ENCODE measurements at regions not wholly inside any gene's neighbourhood (a gene's known extent, or its start where the extent isn't known, plus 50 kb on each side); places are given as distances from the start of the nearest gene placed in this dataset.

- DNase-seq (ENCODE audit: extremely low read depth in 1 of 11, low read depth in 9 of 11, low spot score in 4 of 11) = no peak
Measured at GRCh38 chr5:165574100-165574499, 2068.7 kb downstream of the MAT2B start.

DNA sequence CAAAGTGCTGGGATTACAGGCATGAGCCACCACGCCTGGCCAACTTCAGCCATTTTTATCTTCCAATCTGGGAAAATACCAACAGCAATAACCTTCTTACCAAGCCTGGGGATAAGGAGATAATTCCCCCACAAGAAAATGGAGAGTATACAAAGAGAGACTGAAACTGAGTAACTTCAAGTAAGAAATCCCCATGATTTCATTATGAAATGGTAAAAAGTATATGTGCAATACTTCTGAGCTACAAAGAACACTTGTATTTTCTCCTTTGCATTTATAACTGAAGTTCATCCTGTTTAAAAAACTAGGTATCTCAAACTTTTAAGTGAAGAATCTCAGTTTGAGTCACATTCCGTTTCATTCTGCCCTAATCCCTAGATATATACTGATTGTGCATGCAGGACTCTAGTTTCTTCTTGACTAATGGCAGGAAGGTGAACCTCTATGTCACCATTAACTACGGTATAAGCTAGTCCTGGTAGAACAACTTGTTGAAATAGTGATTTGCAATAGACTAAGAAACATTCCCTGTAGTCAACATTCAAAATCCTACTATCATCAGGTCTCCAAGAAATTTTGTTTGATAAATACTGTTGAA lies 2071.4 kb downstream of the MAT2B start:
- no peak for DNase-seq (ENCODE audit: extremely low read depth in 1 of 11, low read depth in 9 of 11, low spot score in 4 of 11)

DNA sequence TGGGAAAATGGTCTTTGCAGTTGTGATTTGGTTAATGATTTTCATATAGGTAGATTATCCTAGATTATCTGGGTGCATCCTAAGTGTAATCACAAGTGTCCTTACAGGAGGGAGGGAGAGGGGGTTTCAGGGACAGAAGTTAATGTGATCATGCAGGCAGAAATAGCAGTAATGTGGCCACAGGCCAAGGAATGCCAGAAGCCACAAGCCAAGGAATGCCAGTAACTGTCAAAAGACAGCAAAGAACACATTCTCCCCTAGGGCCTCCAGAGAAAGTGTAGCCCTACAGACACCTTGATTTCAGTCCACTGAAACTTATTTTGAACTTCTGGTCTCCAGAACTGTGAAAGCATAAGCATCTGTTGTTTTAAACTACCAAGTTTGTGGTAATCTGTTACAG lies 2074.5 kb downstream of the MAT2B start:
- DNase-seq (ENCODE audit: extremely low read depth in 1 of 11, low read depth in 9 of 11, low spot score in 4 of 11) = no peak

DNA sequence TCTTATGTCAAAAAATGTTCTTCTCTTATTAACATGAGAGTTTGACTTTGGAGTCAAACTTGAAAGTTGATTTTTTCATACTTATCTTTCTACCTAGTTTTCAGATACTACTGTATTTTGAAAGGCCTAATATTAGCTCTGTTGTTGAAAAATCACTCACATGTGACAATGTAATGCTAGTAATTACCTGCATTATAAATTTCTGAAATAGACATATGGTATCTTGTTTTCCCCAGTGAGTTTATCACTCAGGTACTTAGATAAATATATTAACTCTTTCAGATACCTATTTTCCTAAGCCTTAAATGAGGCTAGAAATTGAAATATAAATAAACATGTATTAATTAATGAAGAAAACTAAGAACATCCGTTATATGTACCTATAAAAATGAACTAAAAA lies 2089.3 kb downstream of the MAT2B start:
- DNase-seq (ENCODE audit: extremely low read depth in 1 of 11, low read depth in 9 of 11, low spot score in 4 of 11) = no peak

DNA sequence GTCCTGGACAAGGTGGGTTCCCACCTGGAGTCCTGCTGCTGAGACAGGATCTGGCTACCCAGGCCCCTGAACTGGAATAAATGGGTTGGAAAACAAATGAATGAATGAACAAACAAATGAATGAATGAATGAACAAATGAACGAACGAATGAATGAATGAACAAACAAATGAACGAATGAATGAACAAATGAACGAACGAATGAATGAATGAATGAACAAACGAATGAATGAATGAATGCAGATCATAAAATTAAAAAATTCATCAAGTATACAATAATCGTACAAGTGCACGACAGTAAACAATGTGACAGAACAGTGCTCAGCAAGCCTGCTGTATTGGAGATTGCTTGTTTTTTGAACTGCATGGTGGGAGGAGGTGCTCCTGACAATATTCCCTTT lies 2097.1 kb downstream of the MAT2B start:
- DNase-seq (ENCODE audit: extremely low read depth in 1 of 11, low read depth in 9 of 11, low spot score in 4 of 11) = no peak

DNA sequence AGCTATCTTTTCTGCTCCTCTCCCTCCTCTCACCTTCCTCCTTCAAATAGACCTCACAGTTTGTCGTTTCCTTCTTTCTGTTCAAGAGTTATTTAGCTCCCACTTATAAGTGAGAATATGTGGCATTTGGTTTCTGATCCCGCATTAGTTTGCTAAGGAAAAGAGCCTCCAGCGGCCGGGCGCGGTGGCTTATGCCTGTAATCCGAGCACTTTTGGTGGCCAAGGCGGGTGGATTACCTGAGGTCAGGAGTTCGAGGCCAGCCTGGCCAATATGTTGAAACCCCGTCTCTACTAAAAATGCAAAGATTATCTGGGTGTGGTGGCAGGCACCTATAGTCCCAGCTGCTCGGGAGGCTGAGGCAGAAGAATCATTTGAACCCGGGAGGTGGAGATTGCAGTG lies 2101.6 kb downstream of the MAT2B start:
- DNase-seq (ENCODE audit: extremely low read depth in 1 of 11, low read depth in 9 of 11, low spot score in 4 of 11) = no peak

DNA sequence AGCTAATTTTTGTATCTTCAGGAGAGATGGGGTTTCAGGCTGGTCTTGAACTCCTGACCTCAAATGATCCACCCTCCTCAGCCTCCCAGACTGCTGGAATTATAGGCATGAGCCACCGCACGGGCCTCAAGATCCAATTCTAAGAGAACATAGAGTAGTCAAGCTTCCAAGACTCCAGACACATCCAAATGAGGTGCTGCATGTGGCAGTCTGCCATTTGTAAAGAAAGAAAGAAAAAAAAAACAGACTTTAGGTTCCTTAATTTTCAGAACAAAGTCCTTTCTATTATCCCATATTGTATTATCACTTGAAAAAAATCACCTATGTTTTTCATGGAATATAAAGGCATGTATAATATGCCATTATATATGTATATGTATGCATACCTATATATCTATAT lies 2104.5 kb downstream of the MAT2B start:
- DNase-seq (ENCODE audit: extremely low read depth in 1 of 11, low read depth in 9 of 11, low spot score in 4 of 11) = no peak

DNA sequence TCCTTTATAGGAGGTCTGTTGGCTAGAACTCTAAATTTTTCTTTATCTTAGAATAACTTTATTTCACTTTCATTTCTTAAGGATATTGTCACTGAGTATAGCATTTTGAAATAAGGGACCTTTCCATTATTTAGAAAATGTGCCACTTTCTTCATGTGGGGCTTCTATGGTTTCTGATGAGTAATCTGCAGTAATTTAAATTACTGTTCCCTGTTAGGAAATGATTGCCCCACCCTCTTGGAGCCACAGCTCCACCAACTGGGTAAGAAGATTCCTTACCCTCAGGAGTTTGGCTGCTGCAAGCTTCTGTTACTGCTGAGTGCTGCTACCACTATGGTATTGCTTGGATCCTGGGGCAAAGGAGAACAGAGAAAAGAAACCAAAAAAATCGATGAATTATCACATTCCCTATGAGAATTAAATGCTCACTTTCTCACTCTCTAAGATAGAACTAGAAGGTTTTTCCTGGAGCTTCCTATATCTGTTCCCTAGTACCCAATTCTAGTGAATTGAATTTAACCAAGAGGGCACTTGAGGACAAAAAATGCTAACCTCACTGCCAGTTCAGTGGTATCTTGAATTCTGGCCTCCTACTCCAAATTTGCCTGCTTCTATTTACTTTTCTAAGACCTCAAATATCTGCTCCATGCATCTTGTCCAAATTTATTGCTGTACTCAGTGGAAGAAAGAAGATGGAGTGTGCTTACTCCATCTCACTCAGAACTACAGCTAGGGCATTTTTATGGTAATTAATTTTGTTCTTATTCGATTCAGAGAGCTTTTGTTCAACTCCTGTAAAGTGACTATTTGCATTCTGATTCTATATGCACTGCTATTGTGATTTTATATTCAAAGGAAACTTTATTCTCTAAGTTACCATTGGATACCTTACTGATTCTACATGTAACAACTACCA lies 2111.3 kb downstream of the MAT2B start:
- no peak for DNase-seq (ENCODE audit: extremely low read depth in 1 of 11, low read depth in 9 of 11, low spot score in 4 of 11)

DNA sequence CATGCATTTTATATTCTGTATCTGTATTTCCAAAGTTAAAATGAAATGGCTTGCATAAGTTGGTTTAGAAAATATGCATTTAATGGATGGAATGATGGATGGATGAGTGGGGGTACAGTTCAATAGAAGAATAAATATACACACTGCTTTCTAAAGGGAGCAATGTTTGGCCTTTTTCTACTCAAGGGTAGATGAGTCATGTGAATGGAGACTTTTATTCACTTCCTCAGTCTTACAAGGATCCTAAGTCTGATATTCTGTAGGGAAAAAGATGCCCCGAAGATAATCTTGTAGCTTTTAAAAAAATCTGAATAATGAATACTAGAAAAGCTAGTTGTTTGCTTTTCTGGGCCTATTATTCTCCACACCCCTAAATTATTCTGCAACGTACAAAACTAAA lies 2112.1 kb downstream of the MAT2B start:
- DNase-seq (ENCODE audit: extremely low read depth in 1 of 11, low read depth in 9 of 11, low spot score in 4 of 11) = no peak

DNA sequence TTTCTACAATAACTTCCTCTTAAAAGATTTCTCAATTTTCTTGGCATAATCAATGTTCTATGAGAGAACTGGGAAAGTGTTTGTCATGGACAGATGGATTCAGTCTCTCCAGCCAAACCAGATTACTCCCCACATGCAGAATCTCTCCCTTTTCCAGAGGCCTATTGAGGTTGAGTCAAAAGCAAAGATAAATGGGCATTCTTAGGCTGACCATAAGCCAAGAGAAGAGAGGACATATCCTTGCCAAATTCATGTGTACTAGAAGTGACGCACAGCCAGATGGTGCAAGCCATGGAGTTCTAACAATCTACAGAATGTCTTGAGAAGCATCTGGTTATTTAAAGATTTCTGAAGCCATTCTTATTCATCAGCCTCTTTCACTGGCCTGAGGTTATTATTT lies 2115.0 kb downstream of the MAT2B start:
- DNase-seq (ENCODE audit: extremely low read depth in 1 of 11, low read depth in 9 of 11, low spot score in 4 of 11) = no peak

DNA sequence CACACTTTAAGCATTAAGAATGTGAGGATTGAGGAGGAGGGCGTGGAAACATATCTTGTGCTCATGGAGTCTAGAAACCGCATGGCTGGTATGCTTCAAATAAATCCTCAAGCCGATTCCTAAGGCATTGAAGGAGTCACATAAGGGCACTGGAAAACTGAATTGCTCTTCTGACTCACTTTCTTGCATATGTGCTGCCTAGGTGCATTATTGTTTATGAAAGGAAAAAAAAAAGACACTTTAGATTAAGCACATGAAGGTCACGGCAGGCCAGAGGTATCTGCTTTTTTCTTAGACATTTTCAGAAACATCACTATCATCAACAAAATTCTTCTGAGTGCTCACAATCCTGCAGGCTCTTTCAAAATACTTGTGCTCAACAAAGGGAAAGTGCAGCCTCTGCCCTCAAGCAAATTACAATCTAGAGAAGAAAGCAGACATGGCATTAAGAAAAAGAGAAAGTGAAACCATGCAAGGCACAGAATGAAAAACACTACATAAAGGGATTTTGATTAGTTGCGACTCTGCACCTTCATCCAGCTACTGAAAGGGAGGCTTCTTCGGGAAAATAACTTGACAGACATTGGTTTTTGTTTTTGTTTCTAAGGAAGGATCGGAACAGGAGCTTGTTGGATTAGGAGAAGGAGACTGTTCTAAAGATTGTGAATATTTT lies 2117.6 kb downstream of the MAT2B start:
- no peak for DNase-seq (ENCODE audit: extremely low read depth in 1 of 11, low read depth in 9 of 11, low spot score in 4 of 11)

- DNase-seq (ENCODE audit: extremely low read depth in 1 of 11, low read depth in 9 of 11, low spot score in 4 of 11) = no peak
Measured at GRCh38 chr5:165624166-165624946, 2118.9 kb downstream of the MAT2B start.

- DNase-seq (ENCODE audit: extremely low read depth in 1 of 11, low read depth in 9 of 11, low spot score in 4 of 11) = no peak
Measured at GRCh38 chr5:165626161-165626560, 2120.7 kb downstream of the MAT2B start.

DNA sequence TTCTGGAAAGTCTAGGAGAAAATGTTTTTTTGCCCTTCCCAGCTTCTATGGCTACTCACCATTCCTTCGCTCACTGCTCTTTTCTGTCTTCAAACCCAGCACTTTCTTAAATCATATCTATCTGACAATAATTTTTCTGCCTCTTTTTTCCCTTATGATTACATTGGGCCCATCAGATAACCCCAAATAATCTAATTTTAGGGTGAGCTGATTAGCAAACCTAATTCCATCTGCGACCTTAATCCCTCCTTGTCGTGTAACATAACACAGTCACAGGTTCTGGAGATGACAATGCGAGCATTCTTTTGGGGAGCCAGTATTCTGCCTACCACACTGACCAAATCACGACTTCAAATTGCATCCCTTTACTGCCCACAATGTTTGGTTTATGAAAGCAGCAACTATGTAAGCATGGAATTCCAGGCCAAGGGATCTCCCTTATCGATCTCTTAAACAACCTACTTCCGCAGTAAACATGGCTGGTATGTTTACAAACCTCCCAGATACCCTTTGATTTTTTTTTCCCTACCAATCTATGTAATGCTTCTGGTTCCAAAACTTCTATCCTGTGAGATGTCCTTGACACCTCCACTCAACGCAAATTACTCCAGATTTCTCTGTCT lies 2122.2 kb downstream of the MAT2B start:
- DNase-seq (ENCODE audit: extremely low read depth in 1 of 11, low read depth in 9 of 11, low spot score in 4 of 11) = no peak

GRCh38 chr5:165630261-165630778 lies 2124.9 kb downstream of the MAT2B start:
- DNase-seq (ENCODE audit: extremely low read depth in 1 of 11, low read depth in 9 of 11, low spot score in 4 of 11) = peak; percentile 47 to 75 (median 59)

GRCh38 chr5:165631235-165631634 lies 2125.8 kb downstream of the MAT2B start:
- no peak for DNase-seq (ENCODE audit: extremely low read depth in 1 of 11, low read depth in 9 of 11, low spot score in 4 of 11)

DNA sequence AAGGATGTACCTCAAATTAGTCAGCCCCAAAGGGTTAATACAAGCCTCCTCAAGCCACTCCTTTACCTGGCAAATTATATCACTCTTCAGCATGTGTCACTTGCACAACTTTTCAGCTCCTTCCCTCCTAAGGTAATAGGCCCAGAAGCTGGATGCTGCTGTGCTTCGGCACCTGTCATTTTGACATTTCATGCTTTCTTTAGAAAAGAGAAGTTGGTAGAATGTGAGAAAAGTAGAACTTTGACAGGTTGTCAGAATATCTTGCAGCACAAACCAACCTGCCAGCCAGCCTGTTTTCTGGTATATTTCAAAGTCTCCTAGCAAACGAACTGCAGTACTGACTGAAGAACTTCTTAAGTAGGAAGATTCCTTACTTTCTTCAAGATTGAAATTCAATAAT lies 2136.9 kb downstream of the MAT2B start:
- no peak for DNase-seq (ENCODE audit: extremely low read depth in 1 of 11, low read depth in 9 of 11, low spot score in 4 of 11)

- DNase-seq (ENCODE audit: extremely low read depth in 1 of 11, low read depth in 9 of 11, low spot score in 4 of 11) = no peak
Measured at GRCh38 chr5:165665735-165666400, 2160.4 kb downstream of the MAT2B start.

All from renal cortex interstitium (tissue), 11 donors.